Vagina (tissue), 2 donors: ENCODE measurements at regions not wholly inside any gene's neighbourhood (a gene's known extent, or its start where the extent isn't known, plus 50 kb on each side); places are given as distances from the start of the nearest gene placed in this dataset.

Experiments used
- CTCF ChIP-seq, 3 experiments: fragments of 450-650 bp in 2 of 3; fragments of 200-600 bp in 1 of 3; sonication (generic) in 1 of 3; IDR thresholded peaks; one replicate each; pipeline ENCODE4 v1.5.1; 2017 to 2019; ENCODE audit warnings: antibody characterized with exemption in 3 of 3, mild to moderate bottlenecking in 2 of 3, moderate library complexity in 2 of 3
- POLR2A ChIP-seq, 2 donors: fragments of 450-650 bp; IDR thresholded peaks; one replicate each; pipeline ENCODE4 v1.6.1; 2017; ENCODE audit warnings: antibody characterized with exemption in 2 of 2, mild to moderate bottlenecking in 2 of 2, moderate library complexity in 2 of 2

GRCh38 chr4:31071508-31072486 lies 351.6 kb downstream of the PCDH7 start:
- no peak for TF ChIP-seq CTCF (IDR thresholded peaks at IDR 0.05)
- no peak for TF ChIP-seq POLR2A (IDR thresholded peaks at IDR 0.05)
